ENCODE measurements at regions not wholly inside any gene's neighbourhood (a gene's known extent, or its start where the extent isn't known, plus 50 kb on each side); places are given as distances from the start of the nearest gene placed in this dataset.

- no peaks in the 10 kb centered on the region for H3K36me3 ChIP-seq
- no peak for TF ChIP-seq CTCF (IDR thresholded peaks at IDR 0.05)
- DNase-seq: no peak
- H3K27me3 ChIP-seq: peaks cover 0 to 5% of the 10 kb centered on the region in 2 donors
- intact Hi-C loops (cut with DNase I; ENCODE audit: low total_unique reads): no loop called here
- H3K9me3 ChIP-seq: no peaks in the 10 kb centered on the region
- no peak overlapping the region for H3K27ac ChIP-seq
- H3K4me1 ChIP-seq: peaks cover 0 to 16% (median 8%) of the 10 kb centered on the region in 4 donors
- H3K4me3 ChIP-seq: no peak overlapping the region
Observed at GRCh38 chr6:168129292-168130167, 50.5 kb upstream of the FRMD1 start.

- intact Hi-C loops (cut with DNase I; ENCODE audit: low total_unique reads): no loop called here
- no peak for DNase-seq
- H3K4me3 ChIP-seq: no peak overlapping the region
Observed at GRCh38 chr6:168128631-168129291, 49.7 kb upstream of the FRMD1 start.

More at GRCh38 chr6:168128631-168129291, 49.7 kb upstream of the FRMD1 start:
- peaks cover 0 to 15% (median 7%) of the 10 kb centered on the region in 4 donors for H3K4me1 ChIP-seq
- H3K36me3 ChIP-seq: no peaks in the 10 kb centered on the region
- H3K27me3 ChIP-seq: peaks cover 0 to 7% of the 10 kb centered on the region in 2 donors
- H3K27ac ChIP-seq: no peak overlapping the region
- TF ChIP-seq CTCF (IDR thresholded peaks at IDR 0.05): no peak
- H3K9me3 ChIP-seq: no peaks in the 10 kb centered on the region
